ENCODE measurements at regions not wholly inside any gene's neighbourhood (a gene's known extent, or its start where the extent isn't known, plus 50 kb on each side); places are given as distances from the start of the nearest gene placed in this dataset.
"Not testable (repeated sequence)": the region's sequence is repeated elsewhere in the genome, so short reads cannot be mapped to it uniquely, and the experiment has no call there.

- DNase-seq (no peak), ATAC-seq (ENCODE audit: low FRiP score in 2 of 2) (no peak)
- H3K27ac ChIP-seq: no peak overlapping the region
- H3K27me3 ChIP-seq: no peaks in the 10 kb centered on the region
- H3K36me3 ChIP-seq: no peaks in the 10 kb centered on the region
- no peak for TF ChIP-seq POLR2A (IDR thresholded peaks at IDR 0.05)
- no peak for TF ChIP-seq CTCF (IDR thresholded peaks at IDR 0.05)
- no peak for TF ChIP-seq EP300 (IDR thresholded peaks at IDR 0.05)
- TF ChIP-seq POLR2AphosphoS5 (IDR thresholded peaks at IDR 0.05): no peak
- WGBS, 2 donors: 45 to 46% methylated on average over 5 of the region's 5 CpGs
- H3K4me3 ChIP-seq: no peak overlapping the region
- H3K9me3 ChIP-seq: no peaks in the 10 kb centered on the region
- H3K4me1 ChIP-seq: no peaks in the 10 kb centered on the region
These were observed 547.9 kb upstream of the ZP4 start for GRCh38 chr1:238438311-238439270.

GRCh38 chr1:238429703-238430102 is 539.0 kb upstream of the ZP4 start:
- ATAC-seq (ENCODE audit: low FRiP score in 2 of 2); H3K4me1 ChIP-seq; DNase-seq; H3K27ac ChIP-seq; H3K4me3 ChIP-seq; H3K36me3 ChIP-seq; H3K9me3 ChIP-seq; H3K27me3 ChIP-seq: not testable (repeated sequence)
- WGBS, 2 donors: 63 to 64% methylated on average over 2 of the region's 2 CpGs

GRCh38 chr1:238419209-238419608 is 528.5 kb upstream of the ZP4 start:
- no peaks in the 10 kb centered on the region for H3K27me3 ChIP-seq
- WGBS, 2 donors: 59 to 68% methylated on average over 3 of the region's 3 CpGs
- no peaks in the 10 kb centered on the region for H3K36me3 ChIP-seq
- no peak overlapping the region for H3K4me3 ChIP-seq
- ATAC-seq (ENCODE audit: low FRiP score in 2 of 2) (no peak), DNase-seq (no peak)
- no peak overlapping the region for H3K27ac ChIP-seq
- H3K4me1 ChIP-seq: no peaks in the 10 kb centered on the region
- H3K9me3 ChIP-seq: no peaks in the 10 kb centered on the region
- TF ChIP-seq POLR2A (IDR thresholded peaks at IDR 0.05) (no peak), CTCF (IDR thresholded peaks at IDR 0.05) (no peak), POLR2AphosphoS5 (IDR thresholded peaks at IDR 0.05) (no peak), EP300 (IDR thresholded peaks at IDR 0.05) (no peak)

- 63 to 68% methylated on average over 5 of the region's 5 CpGs for WGBS, 2 donors
- Histone ChIP-seq H3K27me3 (no peaks in the 10 kb centered on the region), H3K36me3 (no peaks in the 10 kb centered on the region), H3K4me1 (no peaks in the 10 kb centered on the region), H3K9me3 (no peaks in the 10 kb centered on the region), H3K4me3 (no peak overlapping the region), H3K27ac (no peak overlapping the region)
- DNase-seq (no peak), ATAC-seq (ENCODE audit: low FRiP score in 2 of 2) (peak in 1 of 2 donors; percentile 82)
- TF ChIP-seq POLR2AphosphoS5 (IDR thresholded peaks at IDR 0.05): no peak
- no peak for TF ChIP-seq CTCF (IDR thresholded peaks at IDR 0.05)
- no peak for TF ChIP-seq POLR2A (IDR thresholded peaks at IDR 0.05)
- no peak for TF ChIP-seq EP300 (IDR thresholded peaks at IDR 0.05)
These were observed 519.2 kb upstream of the ZP4 start for GRCh38 chr1:238409932-238410331.

GRCh38 chr1:238409191-238409850 is 518.6 kb upstream of the ZP4 start:
- H3K9me3 ChIP-seq: no peaks in the 10 kb centered on the region
- no peak overlapping the region for H3K27ac ChIP-seq
- TF ChIP-seq EP300 (IDR thresholded peaks at IDR 0.05): no peak
- TF ChIP-seq CTCF (IDR thresholded peaks at IDR 0.05): no peak
- no peak for TF ChIP-seq POLR2AphosphoS5 (IDR thresholded peaks at IDR 0.05)
- TF ChIP-seq POLR2A (IDR thresholded peaks at IDR 0.05): no peak
- H3K27me3 ChIP-seq: no peaks in the 10 kb centered on the region
- H3K36me3 ChIP-seq: no peaks in the 10 kb centered on the region
- no peak overlapping the region for H3K4me3 ChIP-seq
- WGBS, 2 donors: 71 to 81% methylated on average over 3 of the region's 3 CpGs
- ATAC-seq (ENCODE audit: low FRiP score in 2 of 2) (peak in 1 of 2 donors; percentile 91), DNase-seq (no peak)
- H3K4me1 ChIP-seq: no peaks in the 10 kb centered on the region

Data from upper lobe of left lung (tissue), 6 donors.